ENCODE measurements at regions not wholly inside any gene's neighbourhood (a gene's known extent, or its start where the extent isn't known, plus 50 kb on each side); places are given as distances from the start of the nearest gene placed in this dataset.

GRCh38 chr18:45157576-45157975 lies 457.7 kb upstream of the SLC14A2 start:
- Histone ChIP-seq H3K18ac (ENCODE audit: low read depth, low read length) (no peak overlapping the region), H3K36me3 (ENCODE audit: control insufficient read depth, insufficient read depth, low read length) (no peaks in the 10 kb centered on the region), H4K5ac (ENCODE audit: low read depth, low read length) (no peak overlapping the region), H3K4me3 (ENCODE audit: insufficient read depth, low read depth, low read length) (no peak overlapping the region), H3K4ac (ENCODE audit: low read depth, low read length) (no peak overlapping the region), H2BK15ac (ENCODE audit: low read depth, low read length) (no peak overlapping the region), H3K9ac (ENCODE audit: low read depth, low read length) (no peak overlapping the region), H3K27me3 (ENCODE audit: control insufficient read depth, insufficient read depth, low read length) (peaks cover 4% of the 10 kb centered on the region), H3K9me3 (ENCODE audit: control insufficient read depth, insufficient read depth, low read length) (no peaks in the 10 kb centered on the region), H2BK20ac (ENCODE audit: low read depth, low read length) (no peak overlapping the region), H4K20me1 (ENCODE audit: insufficient read depth, low read length) (no peaks in the 10 kb centered on the region), H3K27ac (ENCODE audit: insufficient read depth, low read length) (no peak overlapping the region), H2BK120ac (ENCODE audit: low read depth, low read length) (no peak overlapping the region), H4K91ac (ENCODE audit: insufficient read depth, low read depth, low read length) (no peak overlapping the region), H3K4me2 (ENCODE audit: low read depth, low read length) (no peak overlapping the region), H2AK9ac (replicated peaks; ENCODE audit: low read depth, low read length, poor library complexity) (no peak overlapping the region), H3K23ac (ENCODE audit: low read depth, low read length) (no peak overlapping the region), H2AK5ac (ENCODE audit: low read depth, low read length) (no peak overlapping the region), H2BK5ac (ENCODE audit: low read depth, low read length, poor library complexity, severe bottlenecking) (no peak overlapping the region), H3K4me1 (ENCODE audit: control insufficient read depth, insufficient read depth, low read length) (no peaks in the 10 kb centered on the region), H3K9me1 (ENCODE audit: insufficient read depth, low read length) (no peaks in the 10 kb centered on the region), H4K8ac (ENCODE audit: low read depth in 2 of 2, low read length in 2 of 2) (no peak overlapping the region), H3K14ac (replicated peaks; ENCODE audit: low read depth, low read length) (no peak overlapping the region), H3K79me1 (ENCODE audit: low read depth in 1 of 2, low read length in 2 of 2) (no peaks in the 10 kb centered on the region), H2AFZ (replicated peaks; ENCODE audit: low read length, poor library complexity) (no peak overlapping the region), H3K56ac (ENCODE audit: extremely low read depth, insufficient read depth, low read length) (no peak overlapping the region)
- in situ Hi-C loops (cut with MboI; ENCODE audit: low sequenced_read_pairs) (no loop called here), intact Hi-C loops (cut with micrococcal nuclease) (no loop called here), dilution Hi-C loops (cut with HindIII; ENCODE audit: low sequenced_read_pairs, unreplicated experiment) (no loop called here)
- POLR2A ChIA-PET (ENCODE audit: unreplicated experiment) = no interaction called here
- no peak for ATAC-seq (ENCODE audit: low read depth)
- no CpG with 5 or more reads among the region's 1 CpG for WGBS, 2 experiments (ENCODE audit: extremely low coverage in 2 of 2, insufficient read length in 1 of 2)
- TF ChIP-seq RAD21 (IDR thresholded peaks at IDR 0.05; ENCODE audit: low read length) (no peak), MXI1 (IDR thresholded peaks at IDR 0.05; ENCODE audit: borderline replicate concordance, low read depth, low read length) (no peak), BHLHE40 (IDR thresholded peaks at IDR 0.05; ENCODE audit: low read depth, low read length) (no peak), FOS (IDR thresholded peaks at IDR 0.05; ENCODE audit: low read depth, low read length) (no peak), POLR2A (IDR thresholded peaks at IDR 0.05; ENCODE audit: low read depth, low read length) (no peak), CTCF (conservative IDR thresholded peaks at IDR 0.05; ENCODE audit: low read depth, low read length) (no peak), CEBPB (IDR thresholded peaks at IDR 0.05; ENCODE audit: low read depth, low read length) (no peak)
- BruUV-seq (replicated peaks) = no TSS peak
- DNase-seq = no peak
- CTCF ChIA-PET = no interaction called here

Measured in IMR-90 (cell line).